Osteocyte (in vitro differentiated cells): ENCODE measurements at regions not wholly inside any gene's neighbourhood (a gene's known extent, or its start where the extent isn't known, plus 50 kb on each side); places are given as distances from the start of the nearest gene placed in this dataset.

Source experiments
- DNase-seq: peaks from one replicate; pipeline ENCODE4 v3.0.0; 2021; ENCODE audit warnings: mixed read lengths; ENCODE audit not compliant: unreplicated experiment; ENCODE audit errors: extremely low spot score
- H3K27ac Mint-ChIP-seq: one replicate; pipeline ENCODE4 v1.8.0; 2021; ENCODE audit warnings: mild to moderate bottlenecking, mixed read lengths; ENCODE audit not compliant: unreplicated experiment
- H3K27me3 Mint-ChIP-seq: one replicate; pipeline ENCODE4 v1.8.0; 2021; ENCODE audit warnings: mixed read lengths; ENCODE audit not compliant: unreplicated experiment
- H3K36me3 Mint-ChIP-seq: one replicate; pipeline ENCODE4 v1.8.0; 2021; ENCODE audit warnings: mixed read lengths; ENCODE audit not compliant: unreplicated experiment
- H3K4me1 Mint-ChIP-seq: one replicate; pipeline ENCODE4 v1.8.0; 2021; ENCODE audit warnings: mixed read lengths; ENCODE audit not compliant: unreplicated experiment
- H3K4me3 Mint-ChIP-seq: one replicate; pipeline ENCODE4 v1.8.0; 2021; ENCODE audit warnings: mild to moderate bottlenecking, moderate library complexity, mixed read lengths; ENCODE audit not compliant: unreplicated experiment
- H3K9me3 Mint-ChIP-seq: one replicate; pipeline ENCODE4 v1.8.0; 2021; ENCODE audit warnings: mixed read lengths; ENCODE audit not compliant: unreplicated experiment
- TF ChIP-seq, protein P1 (sequence below): fragments of 200-600 bp; sonication (generic); IDR thresholded peaks from 2 replicates; pipeline ENCODE4 v1.5.0; 2021; ENCODE audit warnings: antibody characterized with exemption, mild to moderate bottlenecking, moderate library complexity

DNA sequence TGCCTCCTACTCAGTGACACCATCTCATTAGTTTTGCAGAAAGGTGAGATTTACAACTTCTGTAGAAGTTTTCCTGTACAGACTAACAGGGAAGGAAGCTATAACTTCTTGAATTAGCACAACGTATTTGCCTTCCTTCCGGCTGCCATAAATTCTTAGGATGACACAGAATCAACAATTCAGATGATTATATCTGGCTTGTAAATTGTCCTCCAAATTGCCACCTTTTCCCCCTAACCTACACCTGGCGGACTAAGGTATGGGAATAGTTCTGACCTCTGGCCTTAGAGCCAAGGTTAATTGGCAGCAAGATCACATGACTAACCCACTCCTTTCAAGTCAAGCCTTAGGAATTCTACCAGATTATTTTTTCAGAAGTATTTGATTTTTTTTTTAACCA lies 284.3 kb downstream of the LMO4 start:
- TF ChIP-seq, protein P1, sequence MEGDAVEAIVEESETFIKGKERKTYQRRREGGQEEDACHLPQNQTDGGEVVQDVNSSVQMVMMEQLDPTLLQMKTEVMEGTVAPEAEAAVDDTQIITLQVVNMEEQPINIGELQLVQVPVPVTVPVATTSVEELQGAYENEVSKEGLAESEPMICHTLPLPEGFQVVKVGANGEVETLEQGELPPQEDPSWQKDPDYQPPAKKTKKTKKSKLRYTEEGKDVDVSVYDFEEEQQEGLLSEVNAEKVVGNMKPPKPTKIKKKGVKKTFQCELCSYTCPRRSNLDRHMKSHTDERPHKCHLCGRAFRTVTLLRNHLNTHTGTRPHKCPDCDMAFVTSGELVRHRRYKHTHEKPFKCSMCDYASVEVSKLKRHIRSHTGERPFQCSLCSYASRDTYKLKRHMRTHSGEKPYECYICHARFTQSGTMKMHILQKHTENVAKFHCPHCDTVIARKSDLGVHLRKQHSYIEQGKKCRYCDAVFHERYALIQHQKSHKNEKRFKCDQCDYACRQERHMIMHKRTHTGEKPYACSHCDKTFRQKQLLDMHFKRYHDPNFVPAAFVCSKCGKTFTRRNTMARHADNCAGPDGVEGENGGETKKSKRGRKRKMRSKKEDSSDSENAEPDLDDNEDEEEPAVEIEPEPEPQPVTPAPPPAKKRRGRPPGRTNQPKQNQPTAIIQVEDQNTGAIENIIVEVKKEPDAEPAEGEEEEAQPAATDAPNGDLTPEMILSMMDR, result no peak
- Mint-ChIP-seq H3K9me3 (no peaks in the 10 kb centered on the region), H3K4me1 (no peaks in the 10 kb centered on the region), H3K36me3 (no peaks in the 10 kb centered on the region), H3K27ac (no peak overlapping the region), H3K4me3 (no peak overlapping the region), H3K27me3 (no peaks in the 10 kb centered on the region)
- no peak for DNase-seq

DNA sequence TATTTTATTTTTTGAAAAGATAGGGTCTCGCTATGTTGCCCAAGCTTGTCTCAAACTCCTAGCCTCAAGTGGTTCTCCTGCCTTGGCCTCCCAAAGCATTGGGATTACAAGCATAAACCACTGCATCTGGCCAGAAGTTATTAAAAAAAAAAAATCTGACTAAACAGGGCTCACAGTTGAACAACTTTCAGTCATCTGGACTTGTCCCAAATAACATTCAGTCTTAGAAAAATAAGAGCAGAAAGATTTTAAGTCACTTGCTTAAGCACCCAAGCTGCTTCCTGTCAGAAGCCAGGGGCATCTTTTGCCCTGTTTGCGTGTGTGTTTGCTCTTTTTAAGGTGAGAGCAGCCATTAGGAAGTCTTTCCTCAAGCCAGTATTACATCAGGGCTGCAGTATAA lies 286.8 kb downstream of the LMO4 start:
- TF ChIP-seq, protein P1, result no peak
- no peak for DNase-seq
- Mint-ChIP-seq H3K9me3 (peaks cover 5% of the 10 kb centered on the region), H3K27me3 (no peaks in the 10 kb centered on the region), H3K4me1 (no peaks in the 10 kb centered on the region), H3K4me3 (no peak overlapping the region), H3K27ac (no peak overlapping the region), H3K36me3 (no peaks in the 10 kb centered on the region)

DNA sequence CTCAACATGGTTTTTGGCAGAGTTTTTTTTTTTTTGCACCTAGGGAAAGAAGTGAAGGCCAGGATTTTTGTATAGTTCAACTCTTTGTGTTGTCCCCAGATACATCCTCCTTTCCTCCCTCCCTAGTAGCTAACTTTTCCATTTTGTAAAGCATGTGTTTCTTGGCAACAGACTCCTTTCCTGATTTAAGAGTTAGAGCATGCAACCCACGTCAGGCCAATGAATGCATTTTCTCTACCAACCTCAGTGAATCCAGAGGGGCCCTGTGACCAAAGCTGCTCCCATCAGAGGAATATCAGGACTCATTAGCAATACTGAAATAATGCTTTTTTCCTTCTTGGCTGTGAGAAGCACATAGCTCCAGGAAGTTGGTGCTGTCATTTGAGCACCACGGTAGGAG lies 287.2 kb downstream of the LMO4 start:
- Mint-ChIP-seq H3K27me3 (no peaks in the 10 kb centered on the region), H3K27ac (no peak overlapping the region), H3K4me1 (no peaks in the 10 kb centered on the region), H3K4me3 (no peak overlapping the region), H3K36me3 (no peaks in the 10 kb centered on the region), H3K9me3 (peaks cover 5% of the 10 kb centered on the region)
- TF ChIP-seq, protein P1, result no peak
- DNase-seq, result no peak

DNA sequence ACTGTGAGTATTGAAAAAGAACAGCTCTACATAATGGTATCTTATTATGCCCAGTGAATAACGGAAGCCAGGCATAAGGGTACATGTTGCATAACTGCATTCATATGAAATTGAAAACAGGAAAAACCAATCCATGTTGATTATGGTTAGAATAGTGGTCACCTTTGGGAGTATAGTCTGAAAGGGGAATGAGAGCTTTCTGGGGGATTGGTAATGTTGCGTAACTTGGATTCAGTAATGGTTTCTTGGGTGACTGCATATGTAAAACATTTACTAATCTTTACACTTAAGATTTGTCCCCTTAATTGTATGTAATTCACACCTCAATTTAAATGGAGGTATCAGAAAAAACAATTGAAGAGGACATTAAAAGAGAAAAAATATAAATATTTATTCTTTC lies 292.1 kb downstream of the LMO4 start:
- no peak overlapping the region for H3K4me3 Mint-ChIP-seq
- DNase-seq, result no peak
- H3K27me3 Mint-ChIP-seq, result no peaks in the 10 kb centered on the region
- peaks cover 9% of the 10 kb centered on the region for H3K9me3 Mint-ChIP-seq
- TF ChIP-seq, protein P1, result no peak
- no peak overlapping the region for H3K27ac Mint-ChIP-seq
- H3K36me3 Mint-ChIP-seq, result no peaks in the 10 kb centered on the region
- H3K4me1 Mint-ChIP-seq, result no peaks in the 10 kb centered on the region

DNA sequence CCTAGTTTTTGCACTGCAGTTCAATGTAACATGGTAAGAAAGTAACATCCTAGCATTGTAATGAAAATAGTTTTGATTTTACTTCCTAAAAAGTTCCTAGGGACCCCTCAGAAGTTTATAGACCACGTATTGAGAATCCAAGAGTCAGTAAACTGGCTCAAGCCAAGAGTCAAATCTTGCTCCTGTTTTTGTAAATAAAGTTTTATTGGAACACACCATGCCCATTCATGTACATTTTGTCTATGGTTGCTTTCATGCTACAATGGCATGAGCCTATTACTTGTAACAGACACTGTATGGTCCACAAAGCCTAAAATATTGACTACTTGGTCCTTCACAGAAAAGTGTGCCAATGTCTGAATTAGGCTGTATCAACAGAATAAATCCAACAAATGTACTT lies 301.0 kb downstream of the LMO4 start:
- Mint-ChIP-seq H3K27me3 (no peaks in the 10 kb centered on the region), H3K27ac (no peak overlapping the region), H3K4me3 (no peak overlapping the region), H3K36me3 (no peaks in the 10 kb centered on the region), H3K9me3 (no peaks in the 10 kb centered on the region), H3K4me1 (no peaks in the 10 kb centered on the region)
- TF ChIP-seq, protein P1, result no peak
- no peak for DNase-seq
